WTC11 (cell line): ENCODE measurements at regions not wholly inside any gene's neighbourhood (a gene's known extent, or its start where the extent isn't known, plus 50 kb on each side); places are given as distances from the start of the nearest gene placed in this dataset.

Experiments used
- ATAC-seq: fragments of 200-7000 bp; cut with Tn5 transposase; 2 replicates; pipeline ENCODE4 v1.10.0; 2021; ENCODE audit warnings: mild to moderate bottlenecking, moderate library complexity
- CTCF ChIA-PET: fragments of 300-600 bp; sonication (Branson Sonifier 250); formaldehyde crosslinking; loops from one replicate; lab custom pipeline; 2021; ENCODE audit warnings: antibody characterized with exemption; lab: Charles Lee
- POLR2A ChIA-PET: fragments of 350-600 bp; sonication (Branson Sonifier 250); formaldehyde crosslinking; loops from one replicate; lab custom pipeline; 2021; ENCODE audit warnings: antibody characterized with exemption; lab: Charles Lee
- DNase-seq: peaks from one replicate; pipeline ENCODE4 v3.0.0; 2021; ENCODE audit warnings: low spot score
- H3K27ac Mint-ChIP-seq: 2 replicates; pipeline ENCODE4 v1.8.0; 2021; ENCODE audit warnings: mixed read lengths
- H3K27me3 Mint-ChIP-seq: 2 replicates; pipeline ENCODE4 v1.8.0; 2021; ENCODE audit warnings: low read depth, mild to moderate bottlenecking, moderate library complexity, mixed read lengths
- H3K36me3 Mint-ChIP-seq: 2 replicates; pipeline ENCODE4 v1.8.0; 2021; ENCODE audit warnings: mixed read lengths
- H3K4me1 Mint-ChIP-seq: 2 replicates; pipeline ENCODE4 v1.8.0; 2022; ENCODE audit warnings: mixed read lengths
- H3K4me3 Mint-ChIP-seq: 2 replicates; pipeline ENCODE4 v1.8.0; 2021; ENCODE audit warnings: mild to moderate bottlenecking, moderate library complexity, mixed read lengths
- H3K9me3 Mint-ChIP-seq: 2 replicates; pipeline ENCODE4 v1.8.0; 2021; ENCODE audit warnings: mixed read lengths
- CBFB ChIP-seq: sonication (generic); formaldehyde crosslinking; IDR thresholded peaks from 2 replicates; pipeline ENCODE4 v1.8.1; 2022; ENCODE audit warnings: mild to moderate bottlenecking, low read depth, missing genetic modification reagents
- EMX1 ChIP-seq: fragments of 250-450 bp; sonication (Bioruptor Pico); IDR thresholded peaks from 2 replicates; pipeline ENCODE4 v1.8.0; 2021; ENCODE audit warnings: mild to moderate bottlenecking
- NFE2L1 ChIP-seq: sonication (generic); formaldehyde crosslinking; IDR thresholded peaks from 2 replicates; pipeline ENCODE4 v1.8.1; 2023; ENCODE audit warnings: missing genetic modification reagents
- NR1H2 ChIP-seq: sonication (generic); formaldehyde crosslinking; IDR thresholded peaks from 2 replicates; pipeline ENCODE4 v1.9.0; 2021; ENCODE audit warnings: mild to moderate bottlenecking, moderate library complexity, missing genetic modification reagents
- NR2C2 ChIP-seq: sonication (generic); formaldehyde crosslinking; IDR thresholded peaks from 2 replicates; pipeline ENCODE4 v1.8.0; 2022; ENCODE audit warnings: mild to moderate bottlenecking, missing genetic modification reagents
- SMAD4 ChIP-seq: sonication (generic); formaldehyde crosslinking; IDR thresholded peaks from 2 replicates; pipeline ENCODE4 v1.8.0; 2022; ENCODE audit warnings: mild to moderate bottlenecking, missing genetic modification reagents
- TCF7 ChIP-seq: sonication (generic); formaldehyde crosslinking; IDR thresholded peaks from 2 replicates; pipeline ENCODE4 v1.8.0; 2022; ENCODE audit warnings: mild to moderate bottlenecking, low read depth, missing genetic modification reagents, moderate library complexity
- TEAD4 ChIP-seq: sonication (generic); formaldehyde crosslinking; IDR thresholded peaks from 2 replicates; pipeline ENCODE4 v1.8.0; 2022; ENCODE audit warnings: mild to moderate bottlenecking, missing genetic modification reagents
- ZNF263 ChIP-seq: sonication (generic); formaldehyde crosslinking; IDR thresholded peaks from 2 replicates; pipeline ENCODE4 v1.8.1; 2022; ENCODE audit warnings: low read depth, mild to moderate bottlenecking, moderate library complexity, missing genetic modification reagents
- ZNF317 ChIP-seq: sonication (generic); formaldehyde crosslinking; IDR thresholded peaks from 2 replicates; pipeline ENCODE4 v1.8.1; 2023; ENCODE audit warnings: low read depth, mild to moderate bottlenecking, moderate library complexity, missing genetic modification reagents, borderline replicate concordance
- ZNF416 ChIP-seq: fragments of 250-450 bp; sonication (Bioruptor Pico); IDR thresholded peaks from 2 replicates; pipeline ENCODE4 v1.9.0; 2021; ENCODE audit warnings: mild to moderate bottlenecking, inconsistent platforms
- ZNF671 ChIP-seq: fragments of 250-450 bp; sonication (Bioruptor Pico); IDR thresholded peaks from 2 replicates; pipeline ENCODE4 v1.8.0; 2021; ENCODE audit warnings: mild to moderate bottlenecking
- TF ChIP-seq, protein P1 (sequence below): sonication (generic); formaldehyde crosslinking; IDR thresholded peaks from 2 replicates; pipeline ENCODE4 v1.8.0; 2022; ENCODE audit warnings: missing genetic modification reagents
- TF ChIP-seq, protein P2 (sequence below): fragments of 250-450 bp; sonication (Bioruptor Pico); conservative IDR thresholded peaks from 2 replicates; pipeline ENCODE4 v1.9.0; 2021; ENCODE audit warnings: mild to moderate bottlenecking
- TF ChIP-seq, protein P3 (sequence below): sonication (generic); formaldehyde crosslinking; IDR thresholded peaks from 2 replicates; pipeline ENCODE4 v1.8.1; 2022; ENCODE audit warnings: mild to moderate bottlenecking, missing genetic modification reagents, moderate library complexity, borderline replicate concordance
- TF ChIP-seq, protein P4 (sequence below): fragments of 250-450 bp; sonication (Bioruptor Pico); IDR thresholded peaks from 2 replicates; pipeline ENCODE4 v1.9.0; 2021; ENCODE audit warnings: mild to moderate bottlenecking, borderline replicate concordance
- TF ChIP-seq, protein P5 (sequence below): sonication (generic); formaldehyde crosslinking; IDR thresholded peaks from 2 replicates; pipeline ENCODE4 v1.8.0; 2022; ENCODE audit warnings: mild to moderate bottlenecking, missing genetic modification reagents
- TF ChIP-seq, protein P6 (sequence below): sonication (generic); formaldehyde crosslinking; IDR thresholded peaks from 2 replicates; pipeline ENCODE4 v1.8.1; 2023; ENCODE audit warnings: mild to moderate bottlenecking, missing genetic modification reagents, moderate library complexity
- TF ChIP-seq, protein P7 (sequence below): sonication (generic); formaldehyde crosslinking; IDR thresholded peaks from 2 replicates; pipeline ENCODE4 v1.8.0; 2022; ENCODE audit warnings: mild to moderate bottlenecking, missing genetic modification reagents
- TF ChIP-seq, protein P8 (sequence below): sonication (generic); formaldehyde crosslinking; IDR thresholded peaks from 2 replicates; pipeline ENCODE4 v1.8.1; 2023; ENCODE audit warnings: mild to moderate bottlenecking, moderate library complexity, missing genetic modification reagents

DNA sequence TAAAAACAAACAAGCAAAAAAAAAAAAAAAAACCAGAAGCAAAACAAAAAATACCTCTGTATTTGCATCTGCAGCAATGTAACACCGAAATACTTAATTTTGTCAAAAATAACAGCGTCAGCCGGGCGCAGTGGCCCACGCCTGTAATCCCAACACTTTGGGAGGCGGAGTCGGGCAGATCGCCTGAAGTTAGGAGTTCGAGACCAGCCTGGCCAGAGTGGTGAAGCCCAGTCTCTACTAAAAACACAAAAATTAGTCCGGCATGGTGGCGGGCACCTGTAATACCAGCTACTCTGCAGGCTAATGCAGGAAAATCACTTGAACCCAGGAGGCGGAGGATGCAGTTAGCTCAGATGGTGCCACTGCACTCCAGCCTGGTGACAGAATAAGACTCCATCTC lies 683.5 kb upstream of the CA10 start:
- Mint-ChIP-seq H3K4me3 (no peak overlapping the region), H3K9me3 (peaks cover 66% of the 10 kb centered on the region), H3K27me3 (no peaks in the 10 kb centered on the region; the same call in 1 of the 2 replicates), H3K27ac (no peak overlapping the region), H3K36me3 (peaks cover 40% of the 10 kb centered on the region), H3K4me1 (no peaks in the 10 kb centered on the region)
- DNase-seq = no peak
- POLR2A ChIA-PET = no interaction called here
- CTCF ChIA-PET = no interaction called here
- no peak for ATAC-seq
- no peak for TF ChIP-seq CBFB
- no peak for TF ChIP-seq NR2C2 (CRISPR knock-in tag)
- TF ChIP-seq SMAD4 (CRISPR knock-in tag) = no peak
- TF ChIP-seq, protein P1, sequence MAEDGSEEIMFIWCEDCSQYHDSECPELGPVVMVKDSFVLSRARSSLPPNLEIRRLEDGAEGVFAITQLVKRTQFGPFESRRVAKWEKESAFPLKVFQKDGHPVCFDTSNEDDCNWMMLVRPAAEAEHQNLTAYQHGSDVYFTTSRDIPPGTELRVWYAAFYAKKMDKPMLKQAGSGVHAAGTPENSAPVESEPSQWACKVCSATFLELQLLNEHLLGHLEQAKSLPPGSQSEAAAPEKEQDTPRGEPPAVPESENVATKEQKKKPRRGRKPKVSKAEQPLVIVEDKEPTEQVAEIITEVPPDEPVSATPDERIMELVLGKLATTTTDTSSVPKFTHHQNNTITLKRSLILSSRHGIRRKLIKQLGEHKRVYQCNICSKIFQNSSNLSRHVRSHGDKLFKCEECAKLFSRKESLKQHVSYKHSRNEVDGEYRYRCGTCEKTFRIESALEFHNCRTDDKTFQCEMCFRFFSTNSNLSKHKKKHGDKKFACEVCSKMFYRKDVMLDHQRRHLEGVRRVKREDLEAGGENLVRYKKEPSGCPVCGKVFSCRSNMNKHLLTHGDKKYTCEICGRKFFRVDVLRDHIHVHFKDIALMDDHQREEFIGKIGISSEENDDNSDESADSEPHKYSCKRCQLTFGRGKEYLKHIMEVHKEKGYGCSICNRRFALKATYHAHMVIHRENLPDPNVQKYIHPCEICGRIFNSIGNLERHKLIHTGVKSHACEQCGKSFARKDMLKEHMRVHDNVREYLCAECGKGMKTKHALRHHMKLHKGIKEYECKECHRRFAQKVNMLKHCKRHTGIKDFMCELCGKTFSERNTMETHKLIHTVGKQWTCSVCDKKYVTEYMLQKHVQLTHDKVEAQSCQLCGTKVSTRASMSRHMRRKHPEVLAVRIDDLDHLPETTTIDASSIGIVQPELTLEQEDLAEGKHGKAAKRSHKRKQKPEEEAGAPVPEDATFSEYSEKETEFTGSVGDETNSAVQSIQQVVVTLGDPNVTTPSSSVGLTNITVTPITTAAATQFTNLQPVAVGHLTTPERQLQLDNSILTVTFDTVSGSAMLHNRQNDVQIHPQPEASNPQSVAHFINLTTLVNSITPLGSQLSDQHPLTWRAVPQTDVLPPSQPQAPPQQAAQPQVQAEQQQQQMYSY (CRISPR knock-in tag) = no peak
- TF ChIP-seq, protein P2, sequence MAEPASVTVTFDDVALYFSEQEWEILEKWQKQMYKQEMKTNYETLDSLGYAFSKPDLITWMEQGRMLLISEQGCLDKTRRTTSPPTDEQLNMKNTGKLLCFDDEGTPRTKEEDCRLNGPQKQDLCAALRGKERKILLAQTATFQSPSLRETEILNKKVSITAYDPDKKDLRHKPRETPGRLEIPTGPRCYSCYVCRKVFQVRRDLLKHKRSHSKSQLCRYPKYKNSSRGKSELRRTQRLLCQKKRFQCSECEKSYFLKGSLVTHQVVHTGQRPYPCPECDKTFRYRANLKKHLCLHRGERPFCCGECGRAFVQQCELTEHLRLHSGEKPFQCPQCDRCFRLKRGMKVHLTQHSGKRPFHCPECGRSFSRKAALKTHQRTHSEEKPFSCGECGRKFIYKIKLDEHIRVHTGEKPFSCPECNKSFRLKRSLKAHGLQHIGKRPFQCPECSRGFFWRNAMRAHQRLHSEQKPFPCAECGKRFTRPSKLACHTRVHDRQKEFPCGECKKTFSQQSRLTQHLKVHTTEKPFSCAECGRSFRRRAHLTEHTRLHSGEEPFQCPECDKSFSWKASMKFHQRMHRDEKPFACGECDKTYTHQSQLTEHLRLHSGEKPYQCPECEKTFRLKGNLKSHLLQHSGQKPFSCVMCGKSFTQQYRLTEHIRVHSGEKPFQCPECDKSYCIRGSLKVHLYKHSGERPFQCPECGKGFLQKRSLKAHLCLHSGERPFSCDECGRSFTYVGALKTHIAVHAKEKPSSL (CRISPR knock-in tag) = no peak
- no peak for TF ChIP-seq ZNF416 (CRISPR knock-in tag)
- no peak for TF ChIP-seq NFE2L1 (CRISPR knock-in tag)
- TF ChIP-seq TCF7 (CRISPR knock-in tag) = no peak
- TF ChIP-seq, protein P3, sequence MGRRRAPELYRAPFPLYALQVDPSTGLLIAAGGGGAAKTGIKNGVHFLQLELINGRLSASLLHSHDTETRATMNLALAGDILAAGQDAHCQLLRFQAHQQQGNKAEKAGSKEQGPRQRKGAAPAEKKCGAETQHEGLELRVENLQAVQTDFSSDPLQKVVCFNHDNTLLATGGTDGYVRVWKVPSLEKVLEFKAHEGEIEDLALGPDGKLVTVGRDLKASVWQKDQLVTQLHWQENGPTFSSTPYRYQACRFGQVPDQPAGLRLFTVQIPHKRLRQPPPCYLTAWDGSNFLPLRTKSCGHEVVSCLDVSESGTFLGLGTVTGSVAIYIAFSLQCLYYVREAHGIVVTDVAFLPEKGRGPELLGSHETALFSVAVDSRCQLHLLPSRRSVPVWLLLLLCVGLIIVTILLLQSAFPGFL (CRISPR knock-in tag) = no peak
- TF ChIP-seq, protein P4, sequence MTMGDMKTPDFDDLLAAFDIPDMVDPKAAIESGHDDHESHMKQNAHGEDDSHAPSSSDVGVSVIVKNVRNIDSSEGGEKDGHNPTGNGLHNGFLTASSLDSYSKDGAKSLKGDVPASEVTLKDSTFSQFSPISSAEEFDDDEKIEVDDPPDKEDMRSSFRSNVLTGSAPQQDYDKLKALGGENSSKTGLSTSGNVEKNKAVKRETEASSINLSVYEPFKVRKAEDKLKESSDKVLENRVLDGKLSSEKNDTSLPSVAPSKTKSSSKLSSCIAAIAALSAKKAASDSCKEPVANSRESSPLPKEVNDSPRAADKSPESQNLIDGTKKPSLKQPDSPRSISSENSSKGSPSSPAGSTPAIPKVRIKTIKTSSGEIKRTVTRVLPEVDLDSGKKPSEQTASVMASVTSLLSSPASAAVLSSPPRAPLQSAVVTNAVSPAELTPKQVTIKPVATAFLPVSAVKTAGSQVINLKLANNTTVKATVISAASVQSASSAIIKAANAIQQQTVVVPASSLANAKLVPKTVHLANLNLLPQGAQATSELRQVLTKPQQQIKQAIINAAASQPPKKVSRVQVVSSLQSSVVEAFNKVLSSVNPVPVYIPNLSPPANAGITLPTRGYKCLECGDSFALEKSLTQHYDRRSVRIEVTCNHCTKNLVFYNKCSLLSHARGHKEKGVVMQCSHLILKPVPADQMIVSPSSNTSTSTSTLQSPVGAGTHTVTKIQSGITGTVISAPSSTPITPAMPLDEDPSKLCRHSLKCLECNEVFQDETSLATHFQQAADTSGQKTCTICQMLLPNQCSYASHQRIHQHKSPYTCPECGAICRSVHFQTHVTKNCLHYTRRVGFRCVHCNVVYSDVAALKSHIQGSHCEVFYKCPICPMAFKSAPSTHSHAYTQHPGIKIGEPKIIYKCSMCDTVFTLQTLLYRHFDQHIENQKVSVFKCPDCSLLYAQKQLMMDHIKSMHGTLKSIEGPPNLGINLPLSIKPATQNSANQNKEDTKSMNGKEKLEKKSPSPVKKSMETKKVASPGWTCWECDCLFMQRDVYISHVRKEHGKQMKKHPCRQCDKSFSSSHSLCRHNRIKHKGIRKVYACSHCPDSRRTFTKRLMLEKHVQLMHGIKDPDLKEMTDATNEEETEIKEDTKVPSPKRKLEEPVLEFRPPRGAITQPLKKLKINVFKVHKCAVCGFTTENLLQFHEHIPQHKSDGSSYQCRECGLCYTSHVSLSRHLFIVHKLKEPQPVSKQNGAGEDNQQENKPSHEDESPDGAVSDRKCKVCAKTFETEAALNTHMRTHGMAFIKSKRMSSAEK = no peak
- no peak for TF ChIP-seq EMX1
- no peak for TF ChIP-seq ZNF317

DNA sequence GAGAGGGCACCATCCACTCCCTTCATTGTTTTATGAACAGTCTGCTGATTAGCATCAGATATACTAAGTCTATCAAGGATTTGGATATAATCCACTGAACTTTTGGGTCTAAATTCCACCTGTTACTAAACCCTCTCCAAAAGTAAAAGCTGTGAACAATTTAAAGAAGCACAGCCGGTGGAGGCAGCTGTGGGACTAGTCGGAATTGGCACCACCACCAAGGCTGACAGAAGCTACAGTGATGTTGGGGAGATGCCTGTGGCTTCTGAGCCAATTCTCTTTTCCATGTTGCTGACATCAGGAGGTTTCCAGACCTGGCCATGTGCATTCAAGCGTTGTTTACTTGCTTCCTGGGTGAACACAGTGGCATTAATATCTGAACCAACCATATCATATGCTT lies 679.0 kb upstream of the CA10 start:
- no peak overlapping the region for H3K4me3 Mint-ChIP-seq
- no peaks in the 10 kb centered on the region for H3K4me1 Mint-ChIP-seq
- ChIA-PET POLR2A (no interaction called here), CTCF (no interaction called here)
- H3K27me3 Mint-ChIP-seq = no peaks in the 10 kb centered on the region; the same call in 1 of the 2 replicates
- no peak overlapping the region for H3K27ac Mint-ChIP-seq
- DNase-seq (no peak), ATAC-seq (no peak)
- H3K9me3 Mint-ChIP-seq = peaks cover 83% of the 10 kb centered on the region
- peaks cover 38% of the 10 kb centered on the region for H3K36me3 Mint-ChIP-seq
- TF ChIP-seq TCF7 (CRISPR knock-in tag) (no peak), ZNF671 (CRISPR knock-in tag) (no peak), NR1H2 (CRISPR knock-in tag) (no peak), ZNF317 (no peak), ZNF263 (no peak), TEAD4 (CRISPR knock-in tag) (no peak)
- TF ChIP-seq, protein P5, sequence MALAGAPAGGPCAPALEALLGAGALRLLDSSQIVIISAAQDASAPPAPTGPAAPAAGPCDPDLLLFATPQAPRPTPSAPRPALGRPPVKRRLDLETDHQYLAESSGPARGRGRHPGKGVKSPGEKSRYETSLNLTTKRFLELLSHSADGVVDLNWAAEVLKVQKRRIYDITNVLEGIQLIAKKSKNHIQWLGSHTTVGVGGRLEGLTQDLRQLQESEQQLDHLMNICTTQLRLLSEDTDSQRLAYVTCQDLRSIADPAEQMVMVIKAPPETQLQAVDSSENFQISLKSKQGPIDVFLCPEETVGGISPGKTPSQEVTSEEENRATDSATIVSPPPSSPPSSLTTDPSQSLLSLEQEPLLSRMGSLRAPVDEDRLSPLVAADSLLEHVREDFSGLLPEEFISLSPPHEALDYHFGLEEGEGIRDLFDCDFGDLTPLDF (CRISPR knock-in tag) = no peak
- TF ChIP-seq, protein P6, sequence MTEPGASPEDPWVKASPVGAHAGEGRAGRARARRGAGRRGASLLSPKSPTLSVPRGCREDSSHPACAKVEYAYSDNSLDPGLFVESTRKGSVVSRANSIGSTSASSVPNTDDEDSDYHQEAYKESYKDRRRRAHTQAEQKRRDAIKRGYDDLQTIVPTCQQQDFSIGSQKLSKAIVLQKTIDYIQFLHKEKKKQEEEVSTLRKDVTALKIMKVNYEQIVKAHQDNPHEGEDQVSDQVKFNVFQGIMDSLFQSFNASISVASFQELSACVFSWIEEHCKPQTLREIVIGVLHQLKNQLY = no peak
- TF ChIP-seq, protein P7, sequence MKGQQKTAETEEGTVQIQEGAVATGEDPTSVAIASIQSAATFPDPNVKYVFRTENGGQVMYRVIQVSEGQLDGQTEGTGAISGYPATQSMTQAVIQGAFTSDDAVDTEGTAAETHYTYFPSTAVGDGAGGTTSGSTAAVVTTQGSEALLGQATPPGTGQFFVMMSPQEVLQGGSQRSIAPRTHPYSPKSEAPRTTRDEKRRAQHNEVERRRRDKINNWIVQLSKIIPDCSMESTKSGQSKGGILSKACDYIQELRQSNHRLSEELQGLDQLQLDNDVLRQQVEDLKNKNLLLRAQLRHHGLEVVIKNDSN (CRISPR knock-in tag) = no peak
- TF ChIP-seq, protein P8, sequence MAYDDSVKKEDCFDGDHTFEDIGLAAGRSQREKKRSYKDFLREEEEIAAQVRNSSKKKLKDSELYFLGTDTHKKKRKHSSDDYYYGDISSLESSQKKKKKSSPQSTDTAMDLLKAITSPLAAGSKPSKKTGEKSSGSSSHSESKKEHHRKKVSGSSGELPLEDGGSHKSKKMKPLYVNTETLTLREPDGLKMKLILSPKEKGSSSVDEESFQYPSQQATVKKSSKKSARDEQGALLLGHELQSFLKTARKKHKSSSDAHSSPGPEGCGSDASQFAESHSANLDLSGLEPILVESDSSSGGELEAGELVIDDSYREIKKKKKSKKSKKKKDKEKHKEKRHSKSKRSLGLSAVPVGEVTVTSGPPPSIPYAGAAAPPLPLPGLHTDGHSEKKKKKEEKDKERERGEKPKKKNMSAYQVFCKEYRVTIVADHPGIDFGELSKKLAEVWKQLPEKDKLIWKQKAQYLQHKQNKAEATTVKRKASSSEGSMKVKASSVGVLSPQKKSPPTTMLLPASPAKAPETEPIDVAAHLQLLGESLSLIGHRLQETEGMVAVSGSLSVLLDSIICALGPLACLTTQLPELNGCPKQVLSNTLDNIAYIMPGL (CRISPR knock-in tag) = no peak
